NCI-H510A treated with DMSO at 0.1 percent for 48 hours (cell line): ENCODE measurements at regions not wholly inside any gene's neighbourhood (a gene's known extent, or its start where the extent isn't known, plus 50 kb on each side); places are given as distances from the start of the nearest gene placed in this dataset.

ENCODE experiments used
- DNase-seq: peaks from one replicate; lab custom pipeline; 2025; lab: John Stamatoyannopoulos, UW

GRCh38 chr2:138105358-138105757, 141.1 kb downstream of the HNMT start:
- DNase-seq, result no peak

- no peak for DNase-seq
Measured at GRCh38 chr2:138106606-138107005, 142.3 kb downstream of the HNMT start.

- DNase-seq, result no peak
Measured at GRCh38 chr2:138107288-138107687, 143.0 kb downstream of the HNMT start.

GRCh38 chr2:138110453-138111083, 146.3 kb downstream of the HNMT start:
- DNase-seq, result no peak

GRCh38 chr2:138112536-138112935, 148.3 kb downstream of the HNMT start:
- DNase-seq, result no peak

GRCh38 chr2:138113871-138114525, 149.7 kb downstream of the HNMT start:
- no peak for DNase-seq

GRCh38 chr2:138115666-138116065, 151.4 kb downstream of the HNMT start:
- no peak for DNase-seq

- no peak for DNase-seq
Measured at GRCh38 chr2:138116456-138116855, 152.2 kb downstream of the HNMT start.

- DNase-seq, result peak; percentile 66
Measured at GRCh38 chr2:138121666-138122661, 157.7 kb downstream of the HNMT start.

GRCh38 chr2:138122891-138123290, 158.6 kb downstream of the HNMT start:
- DNase-seq, result peak; percentile 15

GRCh38 chr2:138123741-138124140, 159.5 kb downstream of the HNMT start:
- no peak for DNase-seq

GRCh38 chr2:138124521-138124920, 160.2 kb downstream of the HNMT start:
- DNase-seq, result no peak

GRCh38 chr2:138125306-138126288, 161.3 kb downstream of the HNMT start:
- DNase-seq, result peak; percentile 86

GRCh38 chr2:138132108-138132507, 167.8 kb downstream of the HNMT start:
- no peak for DNase-seq

GRCh38 chr2:138137949-138138348, 173.7 kb downstream of the HNMT start:
- DNase-seq, result no peak

- DNase-seq, result no peak
Measured at GRCh38 chr2:138147796-138148195, 183.5 kb downstream of the HNMT start.

GRCh38 chr2:138155304-138155703, 191.0 kb downstream of the HNMT start:
- no peak for DNase-seq

- DNase-seq, result no peak
Measured at GRCh38 chr2:138157372-138157771, 193.1 kb downstream of the HNMT start.

GRCh38 chr2:138170485-138170884, 206.2 kb downstream of the HNMT start:
- DNase-seq, result no peak

GRCh38 chr2:138171244-138171643, 207.0 kb downstream of the HNMT start:
- no peak for DNase-seq

- DNase-seq, result peak; percentile 46
Measured at GRCh38 chr2:138175066-138175465, 210.8 kb downstream of the HNMT start.
